ENCODE measurements at regions not wholly inside any gene's neighbourhood (a gene's known extent, or its start where the extent isn't known, plus 50 kb on each side); places are given as distances from the start of the nearest gene placed in this dataset.

GRCh38 chr1:198068285-198068684 lies 88.5 kb upstream of the NEK7 start:
- Histone ChIP-seq H3K36me3 (no peaks in the 10 kb centered on the region), H3K4me1 (no peaks in the 10 kb centered on the region), H3K27ac (no peak overlapping the region), H3K9me3 (no peaks in the 10 kb centered on the region), H3K27me3 (no peaks in the 10 kb centered on the region), H3K4me3 (no peak overlapping the region)
- ATAC-seq = no peak
- intact Hi-C loops (cut with DNase I) = no loop called here
- TF ChIP-seq, protein P1, sequence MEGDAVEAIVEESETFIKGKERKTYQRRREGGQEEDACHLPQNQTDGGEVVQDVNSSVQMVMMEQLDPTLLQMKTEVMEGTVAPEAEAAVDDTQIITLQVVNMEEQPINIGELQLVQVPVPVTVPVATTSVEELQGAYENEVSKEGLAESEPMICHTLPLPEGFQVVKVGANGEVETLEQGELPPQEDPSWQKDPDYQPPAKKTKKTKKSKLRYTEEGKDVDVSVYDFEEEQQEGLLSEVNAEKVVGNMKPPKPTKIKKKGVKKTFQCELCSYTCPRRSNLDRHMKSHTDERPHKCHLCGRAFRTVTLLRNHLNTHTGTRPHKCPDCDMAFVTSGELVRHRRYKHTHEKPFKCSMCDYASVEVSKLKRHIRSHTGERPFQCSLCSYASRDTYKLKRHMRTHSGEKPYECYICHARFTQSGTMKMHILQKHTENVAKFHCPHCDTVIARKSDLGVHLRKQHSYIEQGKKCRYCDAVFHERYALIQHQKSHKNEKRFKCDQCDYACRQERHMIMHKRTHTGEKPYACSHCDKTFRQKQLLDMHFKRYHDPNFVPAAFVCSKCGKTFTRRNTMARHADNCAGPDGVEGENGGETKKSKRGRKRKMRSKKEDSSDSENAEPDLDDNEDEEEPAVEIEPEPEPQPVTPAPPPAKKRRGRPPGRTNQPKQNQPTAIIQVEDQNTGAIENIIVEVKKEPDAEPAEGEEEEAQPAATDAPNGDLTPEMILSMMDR (IDR thresholded peaks at IDR 0.05) = no peak
- no peak for DNase-seq

DNA sequence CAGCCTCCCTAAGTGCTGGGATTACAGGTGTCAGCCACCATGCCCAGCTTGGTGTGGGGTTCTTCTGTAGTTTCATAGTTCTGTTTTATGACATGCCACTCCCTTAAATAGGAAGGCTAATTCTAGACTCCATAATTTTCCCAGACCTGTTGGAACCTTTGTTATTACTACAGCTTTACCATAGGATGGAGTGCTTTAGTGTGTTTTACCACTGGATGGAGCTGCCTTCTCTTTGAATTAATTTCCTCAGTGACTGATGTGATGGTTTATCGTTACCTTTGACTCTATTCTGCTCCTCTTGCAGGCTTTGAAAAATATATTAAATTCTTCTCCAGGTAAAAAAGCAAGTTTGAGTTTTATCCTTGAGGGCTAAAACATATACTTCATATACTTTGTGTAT lies 84.6 kb upstream of the NEK7 start:
- DNase-seq (no peak), ATAC-seq (no peak)
- no peak overlapping the region for H3K27ac ChIP-seq
- TF ChIP-seq, protein P1 (IDR thresholded peaks at IDR 0.05) = peak; percentile 19
- no peaks in the 10 kb centered on the region for H3K36me3 ChIP-seq
- H3K27me3 ChIP-seq = no peaks in the 10 kb centered on the region
- no peaks in the 10 kb centered on the region for H3K9me3 ChIP-seq
- H3K4me1 ChIP-seq = no peaks in the 10 kb centered on the region
- no peak overlapping the region for H3K4me3 ChIP-seq
- intact Hi-C loops (cut with DNase I) = no loop called here

- Histone ChIP-seq H3K9me3 (no peaks in the 10 kb centered on the region), H3K4me1 (no peaks in the 10 kb centered on the region), H3K36me3 (no peaks in the 10 kb centered on the region), H3K27me3 (no peaks in the 10 kb centered on the region), H3K4me3 (no peak overlapping the region), H3K27ac (no peak overlapping the region)
- ATAC-seq (no peak), DNase-seq (no peak)
- intact Hi-C loops (cut with DNase I) = no loop called here
- TF ChIP-seq, protein P1 (IDR thresholded peaks at IDR 0.05) = no peak
These were observed 81.5 kb upstream of the NEK7 start for GRCh38 chr1:198075296-198075695.

GRCh38 chr1:198079432-198079951 lies 77.3 kb upstream of the NEK7 start:
- Histone ChIP-seq H3K4me1 (no peaks in the 10 kb centered on the region), H3K9me3 (no peaks in the 10 kb centered on the region), H3K4me3 (no peak overlapping the region), H3K36me3 (no peaks in the 10 kb centered on the region), H3K27me3 (no peaks in the 10 kb centered on the region), H3K27ac (no peak overlapping the region)
- intact Hi-C loops (cut with DNase I) = no loop called here
- DNase-seq = no peak
- TF ChIP-seq, protein P1 (IDR thresholded peaks at IDR 0.05) = no peak
- peak; percentile 61 for ATAC-seq

DNA sequence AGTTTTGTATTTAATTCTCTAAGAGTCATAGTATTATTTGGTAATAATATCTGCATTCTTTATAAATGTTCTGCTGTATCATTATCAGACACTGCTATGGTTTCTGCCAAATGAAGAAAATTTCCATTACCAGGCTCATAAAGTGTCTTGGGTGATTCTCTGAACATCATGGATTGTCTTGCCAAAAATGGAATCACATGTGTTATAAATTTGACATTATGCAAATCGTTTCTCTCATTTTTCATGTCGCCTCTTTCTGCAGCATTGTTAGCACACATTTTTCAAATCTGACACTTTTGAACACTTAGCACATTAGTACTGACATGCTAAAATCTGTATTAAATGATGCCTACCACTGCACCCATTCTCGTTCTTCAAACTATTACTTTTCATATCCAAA lies 74.2 kb upstream of the NEK7 start:
- Histone ChIP-seq H3K27me3 (no peaks in the 10 kb centered on the region), H3K36me3 (no peaks in the 10 kb centered on the region), H3K4me3 (no peak overlapping the region), H3K9me3 (no peaks in the 10 kb centered on the region), H3K27ac (no peak overlapping the region), H3K4me1 (no peaks in the 10 kb centered on the region)
- DNase-seq = no peak
- no peak for ATAC-seq
- TF ChIP-seq, protein P1 (IDR thresholded peaks at IDR 0.05) = no peak
- intact Hi-C loops (cut with DNase I) = no loop called here

DNA sequence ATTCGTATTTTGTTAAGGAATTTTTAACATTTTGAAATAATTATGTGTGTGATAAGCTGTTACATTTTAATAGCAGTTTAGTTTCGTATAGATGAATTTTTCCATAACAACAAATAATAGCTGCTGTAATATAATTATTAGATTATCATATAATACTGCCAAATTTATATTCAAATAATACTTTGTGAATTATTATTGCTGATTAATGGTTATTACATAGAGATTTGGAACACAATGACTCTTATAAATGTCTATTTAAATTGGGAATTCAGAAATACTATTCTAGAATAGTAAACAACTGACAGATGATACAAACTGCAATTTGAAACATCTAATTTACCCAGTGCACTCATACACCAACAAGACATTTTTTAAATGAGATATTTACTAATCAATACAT lies 73.2 kb upstream of the NEK7 start:
- intact Hi-C loops (cut with DNase I) = no loop called here
- no peak for ATAC-seq
- DNase-seq = no peak
- H3K9me3 ChIP-seq = no peaks in the 10 kb centered on the region
- no peak overlapping the region for H3K4me3 ChIP-seq
- no peaks in the 10 kb centered on the region for H3K4me1 ChIP-seq
- TF ChIP-seq, protein P1 (IDR thresholded peaks at IDR 0.05) = no peak
- H3K27ac ChIP-seq = no peak overlapping the region
- H3K36me3 ChIP-seq = no peaks in the 10 kb centered on the region
- no peaks in the 10 kb centered on the region for H3K27me3 ChIP-seq

Measured in upper lobe of right lung (tissue), 1 donor.